SK-N-SH (cell line): ENCODE measurements at regions not wholly inside any gene's neighbourhood (a gene's known extent, or its start where the extent isn't known, plus 50 kb on each side); places are given as distances from the start of the nearest gene placed in this dataset.

Experiments
- CTCF ChIP-seq: fragments of 200-600 bp; sonication (generic); IDR thresholded peaks from 2 replicates; pipeline ENCODE4 v1.6.1; 2017; ENCODE audit warnings: antibody characterized with exemption, mild to moderate bottlenecking, moderate library complexity
- GABPA ChIP-seq: IDR thresholded peaks from 2 replicates; pipeline ENCODE4 v1.4.0; 2012; ENCODE audit warnings: low read depth, mild to moderate bottlenecking
- GATA2 ChIP-seq: sonication (generic); formaldehyde crosslinking; IDR thresholded peaks from 2 replicates; pipeline ENCODE4 v1.5.0; 2020; ENCODE audit warnings: mild to moderate bottlenecking, missing genetic modification reagents
- POLR2AphosphoS5 ChIP-seq: IDR thresholded peaks from 2 replicates; pipeline ENCODE4 v1.6.1; 2012; ENCODE audit warnings: low read depth, low read length
- RAD21 ChIP-seq: IDR thresholded peaks from 2 replicates; pipeline ENCODE4 v1.6.1; 2012; ENCODE audit warnings: mild to moderate bottlenecking, low read length
- RCOR1 ChIP-seq: fragments of 150-350 bp; IDR thresholded peaks from 2 replicates; pipeline ENCODE4 v1.6.1; 2017; ENCODE audit warnings: antibody characterized with exemption, low read length
- USF2 ChIP-seq: fragments of 150-350 bp; IDR thresholded peaks from 2 replicates; pipeline ENCODE4 v1.6.1; 2017; ENCODE audit warnings: antibody characterized with exemption, low read length, low read depth, borderline replicate concordance
- YY1 ChIP-seq: IDR thresholded peaks from 2 replicates; pipeline ENCODE4 v1.4.0; 2012; ENCODE audit warnings: low read depth, mild to moderate bottlenecking

- TF ChIP-seq USF2, result no peak
- peak; percentile 70 for TF ChIP-seq CTCF
- TF ChIP-seq GABPA, result no peak
- TF ChIP-seq YY1, result no peak
- no peak for TF ChIP-seq RCOR1
- no peak for TF ChIP-seq POLR2AphosphoS5
- no peak for TF ChIP-seq GATA2 (CRISPR knock-in tag)
- peak; percentile 70 for TF ChIP-seq RAD21
Observed at GRCh38 chr2:163132850-163133249, 294.3 kb upstream of the KCNH7 start.
